ENCODE measurements at regions not wholly inside any gene's neighbourhood (a gene's known extent, or its start where the extent isn't known, plus 50 kb on each side); places are given as distances from the start of the nearest gene placed in this dataset.
"Not testable (repeated sequence)": the region's sequence is repeated elsewhere in the genome, so short reads cannot be mapped to it uniquely, and the experiment has no call there.

DNA sequence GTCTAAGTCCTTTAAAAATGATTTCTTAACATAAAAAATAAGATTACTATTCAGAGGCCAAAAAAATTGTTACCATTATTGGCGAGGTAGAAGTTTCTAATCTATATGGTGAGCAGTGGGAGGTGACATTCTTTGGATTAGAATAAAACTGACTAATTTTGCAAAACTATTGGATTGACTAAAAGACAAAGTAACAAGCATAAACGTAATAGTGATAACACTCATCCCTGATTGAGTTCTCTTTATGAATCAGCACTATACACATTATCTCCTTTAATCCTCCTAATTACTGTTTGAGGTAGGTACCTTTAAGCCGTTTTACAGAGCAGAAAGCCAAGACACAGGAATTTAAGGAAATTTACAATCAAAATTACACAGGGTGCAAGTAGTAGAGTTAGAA is 139.2 kb upstream of the NRP1 start:
- ChIA-PET CTCF (no interaction called here), POLR2A (no interaction called here)
- Mint-ChIP-seq H3K27ac (ENCODE audit: unreplicated experiment) (no peak overlapping the region), H3K9me3 (ENCODE audit: unreplicated experiment) (peaks cover 10% of the 10 kb centered on the region), H3K4me1 (ENCODE audit: low read depth, unreplicated experiment) (peaks cover 17% of the 10 kb centered on the region), H3K4me3 (ENCODE audit: unreplicated experiment) (no peak overlapping the region), H3K36me3 (ENCODE audit: insufficient read depth, unreplicated experiment) (peaks cover 1% of the 10 kb centered on the region), H3K27me3 (ENCODE audit: insufficient read depth, unreplicated experiment) (no peaks in the 10 kb centered on the region)
- BruUV-seq (replicated peaks) = no TSS peak
- H3K27me3 ChIP-seq (replicated peaks; ENCODE audit: control insufficient read depth, insufficient read depth, low read length) = no peaks in the 10 kb centered on the region
- DNase-seq = no peak
- H3K36me3 ChIP-seq (ENCODE audit: control insufficient read depth, insufficient read depth, low read length) = no peaks in the 10 kb centered on the region
- H3K4me1 ChIP-seq = peaks cover 17% of the 10 kb centered on the region
- no peak overlapping the region for H3K4me3 ChIP-seq (ENCODE audit: low read depth, low read length)
- intact Hi-C loops (cut with micrococcal nuclease; ENCODE audit: unreplicated experiment) = no loop called here
- TF ChIP-seq, protein P1, sequence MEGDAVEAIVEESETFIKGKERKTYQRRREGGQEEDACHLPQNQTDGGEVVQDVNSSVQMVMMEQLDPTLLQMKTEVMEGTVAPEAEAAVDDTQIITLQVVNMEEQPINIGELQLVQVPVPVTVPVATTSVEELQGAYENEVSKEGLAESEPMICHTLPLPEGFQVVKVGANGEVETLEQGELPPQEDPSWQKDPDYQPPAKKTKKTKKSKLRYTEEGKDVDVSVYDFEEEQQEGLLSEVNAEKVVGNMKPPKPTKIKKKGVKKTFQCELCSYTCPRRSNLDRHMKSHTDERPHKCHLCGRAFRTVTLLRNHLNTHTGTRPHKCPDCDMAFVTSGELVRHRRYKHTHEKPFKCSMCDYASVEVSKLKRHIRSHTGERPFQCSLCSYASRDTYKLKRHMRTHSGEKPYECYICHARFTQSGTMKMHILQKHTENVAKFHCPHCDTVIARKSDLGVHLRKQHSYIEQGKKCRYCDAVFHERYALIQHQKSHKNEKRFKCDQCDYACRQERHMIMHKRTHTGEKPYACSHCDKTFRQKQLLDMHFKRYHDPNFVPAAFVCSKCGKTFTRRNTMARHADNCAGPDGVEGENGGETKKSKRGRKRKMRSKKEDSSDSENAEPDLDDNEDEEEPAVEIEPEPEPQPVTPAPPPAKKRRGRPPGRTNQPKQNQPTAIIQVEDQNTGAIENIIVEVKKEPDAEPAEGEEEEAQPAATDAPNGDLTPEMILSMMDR (IDR thresholded peaks at IDR 0.05; ENCODE audit: insufficient read depth in 1 of 2, low read depth in 1 of 2, low read length in 1 of 2, severe bottlenecking in 1 of 2, unreplicated experiment in 1 of 2) = no peak
- no peaks in the 10 kb centered on the region for H3K9me3 ChIP-seq

DNA sequence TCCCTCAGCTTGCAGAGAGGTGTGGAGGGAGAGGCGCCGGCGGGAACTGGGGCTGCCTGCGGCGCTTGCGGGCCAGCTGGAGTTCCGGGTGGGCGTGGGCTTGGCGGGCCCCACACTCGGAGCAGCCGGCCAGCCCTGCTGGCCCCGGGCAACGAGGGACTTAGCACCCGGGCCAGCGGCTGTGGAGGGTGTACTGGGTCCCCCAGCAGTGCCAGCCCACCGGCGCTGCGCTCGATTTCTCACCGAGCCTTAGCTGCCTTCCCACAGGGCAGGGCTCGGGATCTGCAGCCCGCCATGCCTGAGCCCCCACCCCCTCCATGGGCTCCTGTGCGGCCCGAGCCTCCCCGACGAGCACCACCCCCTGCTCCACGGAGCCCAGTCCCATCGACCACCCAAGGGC is 133.5 kb upstream of the NRP1 start:
- CTCF ChIA-PET = interaction anchor here (0.7 kb wide), 1 partner anchor 1488 kb away, joined by 4 read pairs; no protein-coding TSS in a partner anchor
- intact Hi-C loops (cut with micrococcal nuclease; ENCODE audit: unreplicated experiment); DNase-seq; H3K4me3 Mint-ChIP-seq (ENCODE audit: unreplicated experiment); POLR2A ChIA-PET; H3K9me3 Mint-ChIP-seq (ENCODE audit: unreplicated experiment); H3K27me3 ChIP-seq (replicated peaks; ENCODE audit: control insufficient read depth, insufficient read depth, low read length); H3K4me3 ChIP-seq (ENCODE audit: low read depth, low read length); H3K4me1 ChIP-seq; H3K27ac Mint-ChIP-seq (ENCODE audit: unreplicated experiment); H3K27me3 Mint-ChIP-seq (ENCODE audit: insufficient read depth, unreplicated experiment); H3K36me3 Mint-ChIP-seq (ENCODE audit: insufficient read depth, unreplicated experiment); H3K9me3 ChIP-seq; BruUV-seq (replicated peaks); H3K36me3 ChIP-seq (ENCODE audit: control insufficient read depth, insufficient read depth, low read length); H3K4me1 Mint-ChIP-seq (ENCODE audit: low read depth, unreplicated experiment): not testable (repeated sequence)

DNA sequence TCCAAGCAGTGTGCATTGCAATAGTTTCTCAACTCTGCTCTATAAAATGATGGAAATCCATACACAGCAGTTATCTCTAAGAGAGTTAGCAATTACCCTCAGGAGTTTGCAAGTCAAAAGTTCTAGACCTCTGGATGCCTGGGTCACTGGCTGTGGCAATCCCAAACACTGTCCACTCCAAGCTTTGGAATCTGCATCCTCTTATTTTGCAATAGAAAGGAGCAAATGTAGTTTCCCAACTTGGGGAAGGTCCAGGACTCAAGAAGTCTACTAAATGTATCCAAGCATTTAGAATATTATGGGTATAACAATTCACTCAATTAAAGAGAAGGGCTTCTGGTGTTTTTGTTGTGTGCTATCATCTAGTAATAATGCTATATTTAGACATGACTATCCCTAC is 131.3 kb upstream of the NRP1 start:
- Mint-ChIP-seq H3K36me3 (ENCODE audit: insufficient read depth, unreplicated experiment) (no peaks in the 10 kb centered on the region), H3K9me3 (ENCODE audit: unreplicated experiment) (no peaks in the 10 kb centered on the region), H3K27ac (ENCODE audit: unreplicated experiment) (no peak overlapping the region), H3K4me1 (ENCODE audit: low read depth, unreplicated experiment) (peaks cover 4% of the 10 kb centered on the region), H3K4me3 (ENCODE audit: unreplicated experiment) (no peak overlapping the region), H3K27me3 (ENCODE audit: insufficient read depth, unreplicated experiment) (no peaks in the 10 kb centered on the region)
- TF ChIP-seq, protein P1 (IDR thresholded peaks at IDR 0.05; ENCODE audit: insufficient read depth in 1 of 2, low read depth in 1 of 2, low read length in 1 of 2, severe bottlenecking in 1 of 2, unreplicated experiment in 1 of 2) = no peak
- H3K27me3 ChIP-seq (replicated peaks; ENCODE audit: control insufficient read depth, insufficient read depth, low read length) = no peaks in the 10 kb centered on the region
- intact Hi-C loops (cut with micrococcal nuclease; ENCODE audit: unreplicated experiment) = no loop called here
- no peak overlapping the region for H3K4me3 ChIP-seq (ENCODE audit: low read depth, low read length)
- no peaks in the 10 kb centered on the region for H3K9me3 ChIP-seq
- no peak for DNase-seq
- ChIA-PET POLR2A (no interaction called here), CTCF (no interaction called here)
- H3K36me3 ChIP-seq (ENCODE audit: control insufficient read depth, insufficient read depth, low read length) = no peaks in the 10 kb centered on the region
- peaks cover 6% of the 10 kb centered on the region; the same call in 1 of the 2 replicates for H3K4me1 ChIP-seq
- BruUV-seq (replicated peaks) = no TSS peak

GRCh38 chr10:33463011-33463410 is 128.5 kb upstream of the NRP1 start:
- Mint-ChIP-seq H3K9me3 (ENCODE audit: unreplicated experiment) (no peaks in the 10 kb centered on the region), H3K4me3 (ENCODE audit: unreplicated experiment) (no peak overlapping the region), H3K4me1 (ENCODE audit: low read depth, unreplicated experiment) (peaks cover 12% of the 10 kb centered on the region), H3K27me3 (ENCODE audit: insufficient read depth, unreplicated experiment) (no peaks in the 10 kb centered on the region), H3K27ac (ENCODE audit: unreplicated experiment) (no peak overlapping the region), H3K36me3 (ENCODE audit: insufficient read depth, unreplicated experiment) (no peaks in the 10 kb centered on the region)
- Histone ChIP-seq H3K4me3 (ENCODE audit: low read depth, low read length) (no peak overlapping the region), H3K9me3 (no peaks in the 10 kb centered on the region), H3K36me3 (ENCODE audit: control insufficient read depth, insufficient read depth, low read length) (no peaks in the 10 kb centered on the region), H3K4me1 (peaks cover 7% of the 10 kb centered on the region; the same call in 1 of the 2 replicates), H3K27me3 (replicated peaks; ENCODE audit: control insufficient read depth, insufficient read depth, low read length) (no peaks in the 10 kb centered on the region)
- ChIA-PET POLR2A (no interaction called here), CTCF (no interaction called here)
- intact Hi-C loops (cut with micrococcal nuclease; ENCODE audit: unreplicated experiment) = no loop called here
- TF ChIP-seq, protein P1 (IDR thresholded peaks at IDR 0.05; ENCODE audit: insufficient read depth in 1 of 2, low read depth in 1 of 2, low read length in 1 of 2, severe bottlenecking in 1 of 2, unreplicated experiment in 1 of 2) = no peak
- DNase-seq = no peak
- BruUV-seq (replicated peaks) = no TSS peak

All from Caco-2 (cell line).